Fibroblast of lung (primary cell): ENCODE measurements at regions not wholly inside any gene's neighbourhood (a gene's known extent, or its start where the extent isn't known, plus 50 kb on each side); places are given as distances from the start of the nearest gene placed in this dataset.

ENCODE experiments used
- EZH2 ChIP-seq: IDR thresholded peaks from 2 replicates; pipeline ENCODE4 v1.5.1; 2012; ENCODE audit warnings: low read length, control low read depth, mild to moderate bottlenecking; ENCODE audit errors: missing control alignments
- TF ChIP-seq, protein P1 (sequence below), 2 donors: IDR thresholded peaks in 1 of 2; conservative IDR thresholded peaks in 1 of 2; 1 replicate in 1 of 2; 2 replicates in 1 of 2; pipeline ENCODE4 v1.5.1; 2011 to 2012; ENCODE audit warnings: low read length in 2 of 2, control low read depth in 1 of 2, inconsistent platforms in 1 of 2, low read depth in 1 of 2, mild to moderate bottlenecking in 1 of 2

DNA sequence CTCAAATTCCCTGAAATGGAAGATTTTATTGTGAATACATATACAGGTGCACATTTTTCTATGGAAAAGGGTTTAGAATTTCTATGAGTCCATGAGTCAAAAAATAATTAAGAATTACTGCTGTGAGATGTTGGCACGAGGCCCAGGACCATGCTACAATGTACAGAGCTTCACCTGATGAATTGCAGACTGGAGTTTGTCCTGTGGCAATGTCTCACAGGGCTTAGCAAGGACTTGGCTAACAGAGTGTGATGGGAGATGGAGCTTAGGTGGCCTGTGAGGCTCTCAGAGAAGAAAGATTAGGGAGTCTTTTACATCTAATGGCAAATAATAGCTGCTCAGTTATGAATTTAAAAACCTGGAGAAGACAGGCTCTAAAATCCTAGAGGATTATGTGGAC lies 219.5 kb upstream of the CBLB start:
- TF ChIP-seq, protein P1, sequence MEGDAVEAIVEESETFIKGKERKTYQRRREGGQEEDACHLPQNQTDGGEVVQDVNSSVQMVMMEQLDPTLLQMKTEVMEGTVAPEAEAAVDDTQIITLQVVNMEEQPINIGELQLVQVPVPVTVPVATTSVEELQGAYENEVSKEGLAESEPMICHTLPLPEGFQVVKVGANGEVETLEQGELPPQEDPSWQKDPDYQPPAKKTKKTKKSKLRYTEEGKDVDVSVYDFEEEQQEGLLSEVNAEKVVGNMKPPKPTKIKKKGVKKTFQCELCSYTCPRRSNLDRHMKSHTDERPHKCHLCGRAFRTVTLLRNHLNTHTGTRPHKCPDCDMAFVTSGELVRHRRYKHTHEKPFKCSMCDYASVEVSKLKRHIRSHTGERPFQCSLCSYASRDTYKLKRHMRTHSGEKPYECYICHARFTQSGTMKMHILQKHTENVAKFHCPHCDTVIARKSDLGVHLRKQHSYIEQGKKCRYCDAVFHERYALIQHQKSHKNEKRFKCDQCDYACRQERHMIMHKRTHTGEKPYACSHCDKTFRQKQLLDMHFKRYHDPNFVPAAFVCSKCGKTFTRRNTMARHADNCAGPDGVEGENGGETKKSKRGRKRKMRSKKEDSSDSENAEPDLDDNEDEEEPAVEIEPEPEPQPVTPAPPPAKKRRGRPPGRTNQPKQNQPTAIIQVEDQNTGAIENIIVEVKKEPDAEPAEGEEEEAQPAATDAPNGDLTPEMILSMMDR (conservative IDR thresholded peaks at IDR 0.05 in 1 of 2, IDR thresholded peaks at IDR 0.05 in 1 of 2; ENCODE audit: low read depth in 1 of 2, low read length in 2 of 2) = no peak
- no peak for TF ChIP-seq EZH2
